Embryonic facial prominence (tissue), 1 donor: ENCODE measurements at regions not wholly inside any gene's neighbourhood (a gene's known extent, or its start where the extent isn't known, plus 50 kb on each side); places are given as distances from the start of the nearest gene placed in this dataset.

Experiments
- DNase-seq: peaks from one replicate; pipeline ENCODE4 v3.0.0-alpha.2; 2016; ENCODE audit errors: extremely low spot score

DNA sequence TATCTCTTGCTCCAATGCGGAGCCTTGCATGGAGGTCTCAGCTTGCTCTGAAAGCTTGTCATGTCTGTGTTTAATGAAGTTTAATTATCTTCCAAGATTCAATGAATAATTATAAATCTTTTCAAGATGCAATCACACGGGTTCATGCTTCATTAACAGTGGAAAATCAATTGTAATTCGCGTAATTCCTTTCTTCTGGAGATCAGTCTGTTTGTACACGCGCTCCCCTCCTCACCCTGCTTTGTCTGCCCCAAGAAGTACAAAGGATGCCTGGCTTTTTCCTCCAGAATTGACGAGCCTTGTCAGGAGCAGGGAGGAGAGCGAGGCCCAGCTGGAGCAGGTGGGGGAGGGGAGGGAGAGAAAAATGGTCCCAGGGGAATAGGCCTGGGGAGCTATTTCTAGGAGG is 65.0 kb upstream of the DISP3 start:
- DNase-seq: no peak

DNA sequence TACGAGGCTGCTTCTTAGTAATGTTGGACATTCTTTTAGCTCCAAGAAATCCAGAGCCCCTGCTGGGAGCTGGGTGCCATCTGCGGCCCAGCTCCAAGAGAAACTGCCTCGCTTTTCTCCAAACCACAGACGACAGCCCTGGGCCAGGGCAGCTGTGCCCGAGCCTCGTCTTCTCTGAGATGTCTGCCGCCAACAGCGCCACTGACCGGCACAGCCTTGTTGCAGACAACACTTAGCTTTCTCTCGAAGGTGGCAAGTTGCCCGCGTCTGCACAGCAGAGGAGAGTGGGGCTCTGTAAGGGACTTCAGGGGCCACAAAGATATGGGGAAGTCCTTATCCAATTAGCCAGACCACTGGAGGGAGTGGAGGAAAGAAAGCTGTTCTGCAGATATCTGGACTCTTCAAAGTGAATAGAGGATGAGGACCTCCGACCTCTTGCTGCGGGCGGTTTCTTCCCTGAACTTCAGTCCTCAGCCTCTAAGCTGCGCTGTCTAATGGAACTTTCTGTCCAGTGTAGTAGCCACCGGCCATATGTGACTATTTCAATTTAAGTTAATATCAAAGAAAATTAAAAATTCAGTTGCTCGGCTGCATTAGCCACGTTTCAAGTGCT is 63.9 kb upstream of the DISP3 start:
- DNase-seq: no peak

DNA sequence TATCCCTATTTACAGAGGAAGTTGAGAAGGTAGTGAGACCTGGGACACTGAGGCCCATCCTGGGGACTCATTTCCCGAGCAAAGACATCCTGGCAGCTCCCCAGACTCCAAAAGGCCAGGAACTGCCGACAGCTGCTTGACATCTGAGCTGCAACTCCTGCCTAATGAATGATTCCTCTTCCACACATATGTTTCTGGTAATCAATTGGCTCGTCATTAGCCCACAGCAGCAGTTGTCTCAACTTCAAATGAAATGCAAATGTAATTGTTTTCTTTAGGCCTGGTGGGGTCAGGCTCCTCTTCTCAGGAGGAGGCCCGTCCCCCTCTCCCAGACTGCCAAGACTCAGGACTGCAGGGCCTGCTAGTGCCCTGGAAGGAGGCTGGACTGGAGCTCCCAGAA is 61.8 kb upstream of the DISP3 start:
- peak; percentile 14 for DNase-seq

DNA sequence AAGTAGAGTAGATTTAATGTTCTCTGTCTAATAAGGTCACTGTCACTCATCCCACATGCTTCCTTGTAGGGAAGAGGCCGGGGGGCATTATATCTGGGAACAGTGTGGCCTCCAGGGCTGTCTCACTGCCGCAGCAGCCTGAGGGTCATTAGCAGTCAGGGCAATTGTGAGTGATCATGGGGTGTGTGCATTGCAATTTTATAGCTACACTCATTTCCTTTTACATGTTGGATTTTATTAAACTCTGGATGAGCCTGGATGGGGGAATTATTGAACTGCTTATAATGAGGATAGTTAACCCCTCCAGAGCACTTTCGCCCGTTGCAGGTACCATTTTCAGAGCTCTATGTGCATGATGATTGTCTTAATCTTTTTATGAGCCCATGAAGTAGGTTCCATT is 60.9 kb upstream of the DISP3 start:
- no peak for DNase-seq

DNA sequence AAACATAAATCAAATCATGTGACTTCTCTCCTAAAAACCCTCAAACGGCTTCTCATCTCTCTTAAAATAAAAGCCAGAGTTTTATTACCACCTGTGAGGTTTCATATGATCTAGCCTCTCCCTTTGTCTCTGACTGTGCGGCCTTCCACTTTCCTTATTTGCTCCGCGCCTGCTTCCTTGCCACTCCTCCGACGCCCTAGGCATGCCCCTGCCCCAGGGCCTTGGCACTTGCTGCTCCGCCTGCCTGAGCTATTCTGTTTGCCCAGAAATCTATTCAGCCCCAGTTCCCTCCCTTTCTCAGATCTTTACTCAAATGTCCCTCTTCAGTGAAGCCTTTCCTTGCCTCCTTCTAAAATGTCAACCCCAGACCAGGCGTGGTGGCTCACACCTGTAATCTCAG is 57.5 kb upstream of the DISP3 start:
- DNase-seq: no peak

DNA sequence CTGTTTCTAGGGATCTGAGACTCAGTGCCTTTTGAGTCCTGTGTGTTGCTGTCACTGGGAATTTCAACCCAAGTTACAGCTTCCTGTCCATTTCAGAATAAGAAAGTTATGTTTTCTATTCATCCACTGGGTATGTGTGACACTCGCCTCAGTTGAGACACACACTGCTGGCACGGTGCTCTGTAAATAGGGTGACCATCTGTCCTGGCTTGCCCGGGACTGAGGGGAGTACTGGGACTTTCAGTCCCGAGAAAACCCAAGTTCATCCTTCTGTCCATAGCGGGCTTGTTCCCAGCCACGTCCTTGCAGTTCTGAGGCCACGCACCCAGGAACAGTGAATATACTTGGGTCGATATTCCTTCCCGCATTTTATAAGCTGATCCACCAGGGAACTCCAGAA is 56.3 kb upstream of the DISP3 start:
- DNase-seq: no peak

DNA sequence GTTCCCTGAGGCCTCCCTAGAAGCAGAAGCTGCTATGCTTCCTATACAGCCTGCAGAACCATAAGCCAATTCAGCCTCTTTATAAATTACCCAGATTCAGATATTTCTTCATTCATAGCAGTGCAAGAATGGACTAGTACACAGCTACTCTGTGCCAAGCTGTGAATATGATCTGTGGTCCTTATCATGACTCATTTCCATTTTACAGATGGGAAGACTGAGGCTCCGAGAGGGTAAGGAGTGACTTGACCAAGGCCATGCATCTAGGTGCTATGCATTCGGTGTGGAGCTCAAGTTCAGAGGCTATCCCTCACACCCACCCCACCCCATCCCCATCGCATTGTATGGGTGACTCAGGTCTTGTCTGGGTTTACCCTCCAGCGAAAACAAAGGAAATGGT is 52.3 kb upstream of the DISP3 start:
- DNase-seq: no peak

DNA sequence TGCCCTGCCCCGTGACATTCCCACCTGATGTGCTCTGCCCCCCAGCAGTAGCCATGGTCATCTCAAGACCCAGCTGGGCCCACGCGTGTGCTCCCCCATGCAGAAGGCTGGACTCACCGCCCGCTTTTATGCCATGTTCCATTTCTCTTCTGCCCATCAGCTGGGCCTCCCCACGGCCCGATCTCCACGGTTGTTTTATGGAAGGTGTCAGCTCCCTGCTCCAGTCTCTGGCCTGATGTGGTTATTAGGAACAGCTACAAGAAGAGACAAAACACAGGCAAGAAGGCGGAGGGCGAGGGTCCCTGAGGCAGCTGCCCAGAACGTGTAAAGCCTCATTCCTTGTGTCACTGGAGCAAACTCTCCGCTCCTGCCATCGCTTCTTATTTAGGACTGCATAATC is 50.2 kb upstream of the DISP3 start:
- no peak for DNase-seq
